Natural killer cell (primary cell): ENCODE measurements at regions not wholly inside any gene's neighbourhood (a gene's known extent, or its start where the extent isn't known, plus 50 kb on each side); places are given as distances from the start of the nearest gene placed in this dataset.

Experiments
- ATAC-seq, 3 donors: fragments of 150-1000 bp in 2 of 3; fragments of 200-7000 bp in 1 of 3; cut with Tn5 transposase; 1 replicate in 1 of 3; 2 replicates in 2 of 3; pipeline ENCODE4 v1.10.0; 2021; ENCODE audit warnings: mild to moderate bottlenecking in 2 of 3, moderate library complexity in 2 of 3
- DNase-seq, 2 donors: peaks; one replicate each; pipeline versions ENCODE4 v3.0.0 to v3.0.0-alpha.2; 2013 to 2021; ENCODE audit warnings: mixed read lengths in 1 of 2
- H3K27ac ChIP-seq: one replicate; pipeline ENCODE4 v1.5.1; 2013; ENCODE audit warnings: mild to moderate bottlenecking, low read length
- H3K27me3 ChIP-seq: one replicate; pipeline ENCODE4 v1.6.1; 2013; ENCODE audit warnings: low read length; ENCODE audit not compliant: control insufficient read depth, insufficient read depth
- H3K36me3 ChIP-seq: one replicate; pipeline ENCODE4 v1.6.1; 2013; ENCODE audit warnings: low read length; ENCODE audit not compliant: control insufficient read depth, insufficient read depth
- H3K4me1 ChIP-seq: one replicate; pipeline ENCODE4 v1.6.1; 2013; ENCODE audit warnings: low read length; ENCODE audit not compliant: control insufficient read depth, insufficient read depth
- H3K4me3 ChIP-seq: one replicate; pipeline ENCODE4 v1.5.1; 2013; ENCODE audit warnings: low read length
- H3K9me3 ChIP-seq: one replicate; pipeline ENCODE4 v1.6.1; 2013; ENCODE audit warnings: low read length; ENCODE audit not compliant: control insufficient read depth, insufficient read depth
- H3K27ac Mint-ChIP-seq, 2 donors: one replicate each; pipeline ENCODE4 v1.8.0; 2022; ENCODE audit warnings: mild to moderate bottlenecking in 2 of 2, mixed read lengths in 2 of 2, moderate library complexity in 1 of 2
- H3K27me3 Mint-ChIP-seq, 2 donors: one replicate each; pipeline ENCODE4 v1.8.0; 2022; ENCODE audit warnings: low read depth in 2 of 2, mixed read lengths in 2 of 2
- H3K36me3 Mint-ChIP-seq: one replicate; pipeline ENCODE4 v1.8.0; 2022; ENCODE audit warnings: mixed read lengths
- H3K4me1 Mint-ChIP-seq, 2 donors: one replicate each; pipeline ENCODE4 v1.8.0; 2022; ENCODE audit warnings: mixed read lengths in 2 of 2
- H3K4me3 Mint-ChIP-seq: one replicate; pipeline ENCODE4 v1.8.0; 2022; ENCODE audit warnings: mild to moderate bottlenecking, moderate library complexity, mixed read lengths
- H3K9me3 Mint-ChIP-seq, 2 donors: one replicate each; pipeline ENCODE4 v1.8.0; 2022; ENCODE audit warnings: mixed read lengths in 2 of 2
- WGBS: methylation state at CpG from one replicate; pipeline ENCODE4 v1.1.7; 2013; ENCODE audit warnings: missing lambda C conversion rate; ENCODE audit not compliant: insufficient coverage; 5-methylcytosine and 5-hydroxymethylcytosine counted together
- intact Hi-C: fragments of 100-400 bp; cut with micrococcal nuclease; formaldehyde crosslinking; loops from one replicate; pipeline ENCODE4 v1.14.2; 2022
- TF ChIP-seq, protein P1 (sequence below): fragments of 200-600 bp; IDR thresholded peaks from one replicate; pipeline ENCODE4 v1.8.0; 2022; ENCODE audit warnings: antibody characterized with exemption

DNA sequence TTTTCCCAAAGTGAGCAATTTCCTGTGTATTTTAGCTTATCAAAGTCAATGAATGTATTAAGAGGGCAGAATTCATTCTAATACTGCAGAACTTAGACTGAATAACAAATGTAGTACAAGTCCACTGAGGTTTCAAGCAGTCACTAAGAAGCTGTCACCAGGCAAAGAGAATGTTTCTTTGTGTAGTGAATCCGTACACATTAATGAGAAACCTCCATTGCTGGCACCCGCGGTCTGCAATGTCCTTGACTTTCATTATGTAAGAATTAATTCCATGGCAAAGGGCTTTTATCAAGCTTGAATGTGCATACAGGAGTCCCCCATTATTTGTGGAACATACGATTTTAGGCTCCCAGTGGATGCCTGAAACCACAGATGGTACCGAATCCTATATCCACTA, 719.5 kb upstream of the TMPRSS15 start:
- Histone ChIP-seq H3K4me3 (no peak overlapping the region), H3K9me3 (peaks cover 4% of the 10 kb centered on the region), H3K27me3 (no peaks in the 10 kb centered on the region), H3K36me3 (no peaks in the 10 kb centered on the region), H3K27ac (no peak overlapping the region), H3K4me1 (no peaks in the 10 kb centered on the region)
- Mint-ChIP-seq H3K36me3 (peaks cover 13% of the 10 kb centered on the region), H3K27me3 (no peaks in the 10 kb centered on the region), H3K4me3 (no peak overlapping the region), H3K9me3 (peaks cover 21% of the 10 kb centered on the region in 2 donors), H3K4me1 (no peaks in the 10 kb centered on the region), H3K27ac (no peak overlapping the region)
- intact Hi-C loops: no loop called here
- TF ChIP-seq, protein P1, sequence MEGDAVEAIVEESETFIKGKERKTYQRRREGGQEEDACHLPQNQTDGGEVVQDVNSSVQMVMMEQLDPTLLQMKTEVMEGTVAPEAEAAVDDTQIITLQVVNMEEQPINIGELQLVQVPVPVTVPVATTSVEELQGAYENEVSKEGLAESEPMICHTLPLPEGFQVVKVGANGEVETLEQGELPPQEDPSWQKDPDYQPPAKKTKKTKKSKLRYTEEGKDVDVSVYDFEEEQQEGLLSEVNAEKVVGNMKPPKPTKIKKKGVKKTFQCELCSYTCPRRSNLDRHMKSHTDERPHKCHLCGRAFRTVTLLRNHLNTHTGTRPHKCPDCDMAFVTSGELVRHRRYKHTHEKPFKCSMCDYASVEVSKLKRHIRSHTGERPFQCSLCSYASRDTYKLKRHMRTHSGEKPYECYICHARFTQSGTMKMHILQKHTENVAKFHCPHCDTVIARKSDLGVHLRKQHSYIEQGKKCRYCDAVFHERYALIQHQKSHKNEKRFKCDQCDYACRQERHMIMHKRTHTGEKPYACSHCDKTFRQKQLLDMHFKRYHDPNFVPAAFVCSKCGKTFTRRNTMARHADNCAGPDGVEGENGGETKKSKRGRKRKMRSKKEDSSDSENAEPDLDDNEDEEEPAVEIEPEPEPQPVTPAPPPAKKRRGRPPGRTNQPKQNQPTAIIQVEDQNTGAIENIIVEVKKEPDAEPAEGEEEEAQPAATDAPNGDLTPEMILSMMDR: no peak
- DNase-seq (no peak), ATAC-seq (no peak)
- WGBS: 98% methylated on average over 4 of the region's 5 CpGs

DNA sequence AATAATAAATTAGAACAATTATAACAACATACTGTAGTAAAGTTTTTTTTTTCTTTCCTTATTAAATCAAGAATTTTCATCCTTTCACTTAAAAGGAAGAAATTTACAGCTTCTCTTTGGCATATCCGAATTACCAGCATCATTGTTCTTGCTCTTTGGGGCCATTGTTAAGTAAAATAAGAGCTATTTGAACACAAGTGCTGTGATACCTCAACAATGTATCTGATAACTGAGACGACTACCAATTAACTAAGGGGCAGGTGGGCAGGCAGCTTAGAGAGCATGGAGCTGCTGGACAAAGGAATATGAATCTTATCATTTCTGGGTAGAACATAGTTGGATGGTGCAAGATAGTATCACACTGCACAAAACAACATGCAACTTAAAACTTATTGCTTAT, 719.9 kb upstream of the TMPRSS15 start:
- peaks cover 6% of the 10 kb centered on the region for H3K9me3 ChIP-seq
- H3K27ac ChIP-seq: no peak overlapping the region
- Mint-ChIP-seq H3K4me1 (no peaks in the 10 kb centered on the region), H3K27ac (no peak overlapping the region), H3K4me3 (no peak overlapping the region), H3K9me3 (peaks cover 20% of the 10 kb centered on the region in 2 donors), H3K27me3 (no peaks in the 10 kb centered on the region), H3K36me3 (peaks cover 10% of the 10 kb centered on the region)
- ATAC-seq: no peak
- no peaks in the 10 kb centered on the region for H3K36me3 ChIP-seq
- no peak overlapping the region for H3K4me3 ChIP-seq
- no peaks in the 10 kb centered on the region for H3K4me1 ChIP-seq
- DNase-seq: no peak
- 100% methylated on average over 1 of the region's 2 CpGs for WGBS
- no peaks in the 10 kb centered on the region for H3K27me3 ChIP-seq
- intact Hi-C loops: no loop called here
- TF ChIP-seq, protein P1: no peak

DNA sequence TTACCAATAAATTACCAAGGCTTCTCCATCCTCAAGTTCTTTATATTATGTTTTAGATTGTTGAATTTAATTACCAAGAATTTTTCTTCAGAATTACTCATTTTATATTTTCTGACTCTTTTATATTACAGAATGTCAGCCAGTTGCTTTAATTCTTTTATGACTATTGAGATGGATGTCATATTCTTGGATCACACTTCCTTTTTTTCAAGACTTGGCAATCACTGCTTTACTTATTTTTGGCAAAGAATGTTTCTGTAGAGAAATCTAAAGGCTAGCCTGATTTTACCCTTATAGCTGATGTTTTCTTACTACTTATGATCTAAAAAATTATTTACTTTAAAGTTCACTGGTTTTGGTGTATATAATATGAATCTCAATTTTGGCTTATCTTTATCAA, 721.1 kb upstream of the TMPRSS15 start:
- H3K4me3 ChIP-seq: no peak overlapping the region
- ATAC-seq (no peak), DNase-seq (no peak)
- Mint-ChIP-seq H3K4me3 (no peak overlapping the region), H3K36me3 (peaks cover 5% of the 10 kb centered on the region), H3K4me1 (no peaks in the 10 kb centered on the region), H3K27ac (no peak overlapping the region), H3K9me3 (peaks cover 18 to 19% of the 10 kb centered on the region in 2 donors), H3K27me3 (no peaks in the 10 kb centered on the region)
- no peaks in the 10 kb centered on the region for H3K27me3 ChIP-seq
- no peak overlapping the region for H3K27ac ChIP-seq
- H3K9me3 ChIP-seq: peaks cover 6% of the 10 kb centered on the region
- intact Hi-C loops: no loop called here
- TF ChIP-seq, protein P1: no peak
- no peaks in the 10 kb centered on the region for H3K36me3 ChIP-seq
- H3K4me1 ChIP-seq: no peaks in the 10 kb centered on the region

DNA sequence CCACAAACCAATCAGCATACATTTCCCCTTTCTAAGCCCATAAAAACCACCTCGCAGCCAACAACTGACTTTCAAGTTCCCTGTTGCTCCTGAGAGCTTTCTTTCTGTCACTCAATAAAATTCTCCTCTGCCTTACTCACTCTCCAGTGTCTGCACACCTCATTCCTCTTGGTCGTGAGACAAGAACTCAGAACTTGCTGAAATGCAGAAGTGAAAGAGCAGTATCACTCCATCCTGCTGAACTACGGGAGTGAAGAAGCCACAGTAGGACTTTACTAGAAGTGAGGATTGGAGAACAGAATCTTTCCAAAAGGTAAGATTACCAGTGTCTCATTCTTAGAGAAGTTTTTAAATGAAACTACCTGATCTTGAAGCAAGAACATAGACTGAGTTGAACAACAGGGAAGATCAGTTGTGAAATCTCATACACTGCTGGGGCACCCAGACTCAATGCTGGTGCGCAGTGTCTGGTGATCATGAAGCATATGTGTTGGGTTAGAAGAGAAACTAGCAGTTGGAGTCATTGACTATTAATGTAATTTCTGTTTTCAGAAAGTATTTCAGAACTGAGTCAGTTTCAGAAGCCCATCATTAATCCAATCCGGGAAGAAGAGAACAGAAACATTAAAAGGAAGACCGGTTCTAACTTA, 726.9 kb upstream of the TMPRSS15 start:
- H3K9me3 Mint-ChIP-seq: peaks cover 3 to 11% of the 10 kb centered on the region in 2 donors
- no peaks in the 10 kb centered on the region for H3K4me1 Mint-ChIP-seq
- H3K27me3 ChIP-seq: no peaks in the 10 kb centered on the region
- 65% methylated on average over 5 of the region's 6 CpGs for WGBS
- no peak overlapping the region for H3K27ac ChIP-seq
- DNase-seq (no peak), ATAC-seq (no peak)
- H3K36me3 ChIP-seq: no peaks in the 10 kb centered on the region
- intact Hi-C loops: no loop called here
- H3K4me1 ChIP-seq: no peaks in the 10 kb centered on the region
- H3K27me3 Mint-ChIP-seq: no peaks in the 10 kb centered on the region
- no peaks in the 10 kb centered on the region for H3K36me3 Mint-ChIP-seq
- peaks cover 8% of the 10 kb centered on the region for H3K9me3 ChIP-seq
- TF ChIP-seq, protein P1: no peak
- H3K4me3 ChIP-seq: no peak overlapping the region
- H3K27ac Mint-ChIP-seq: no peak overlapping the region
- no peak overlapping the region for H3K4me3 Mint-ChIP-seq
